ENCODE measurements at regions not wholly inside any gene's neighbourhood (a gene's known extent, or its start where the extent isn't known, plus 50 kb on each side); places are given as distances from the start of the nearest gene placed in this dataset.
"Not testable (repeated sequence)": the region's sequence is repeated elsewhere in the genome, so short reads cannot be mapped to it uniquely, and the experiment has no call there.

- no peak overlapping the region for H3K4me2 ChIP-seq (ENCODE audit: low read length)
- no peak overlapping the region for H3K9ac ChIP-seq (ENCODE audit: low read length)
- H3K27ac ChIP-seq (ENCODE audit: low read length): no peak overlapping the region
- no peak overlapping the region for H3K4me3 ChIP-seq (ENCODE audit: low read length)
- H2AFZ ChIP-seq (ENCODE audit: low read depth, low read length): no peak overlapping the region
- no peaks in the 10 kb centered on the region for H4K20me1 ChIP-seq (ENCODE audit: insufficient read depth)
- H3K36me3 ChIP-seq (ENCODE audit: insufficient read depth, low read length): no peaks in the 10 kb centered on the region
- no peaks in the 10 kb centered on the region for H3F3A ChIP-seq (ENCODE audit: insufficient read depth, low read length, poor library complexity, severe bottlenecking)
- no peaks in the 10 kb centered on the region for H3K9me3 ChIP-seq (ENCODE audit: low read length)
- H3K9me2 ChIP-seq (ENCODE audit: insufficient read depth, low read length): no peaks in the 10 kb centered on the region
- TF ChIP-seq REST (IDR thresholded peaks at IDR 0.05; ENCODE audit: borderline replicate concordance): no peak
- TF ChIP-seq SMC3 (conservative IDR thresholded peaks at IDR 0.05; ENCODE audit: poor library complexity): no peak
- no peak for TF ChIP-seq RAD21 (conservative IDR thresholded peaks at IDR 0.05)
- no peak for TF ChIP-seq MXI1 (conservative IDR thresholded peaks at IDR 0.05; ENCODE audit: poor library complexity, severe bottlenecking)
- TF ChIP-seq CTCF (IDR thresholded peaks at IDR 0.05; ENCODE audit: poor library complexity, severe bottlenecking): no peak
- no peak for TF ChIP-seq TAF1 (IDR thresholded peaks at IDR 0.05; ENCODE audit: low read depth)
- TF ChIP-seq EZH2 (IDR thresholded peaks at IDR 0.05; ENCODE audit: borderline replicate concordance, insufficient read depth, low read length, poor library complexity, severe bottlenecking): no peak
- no peak for TF ChIP-seq POLR2AphosphoS5 (IDR thresholded peaks at IDR 0.05)
- no peak for TF ChIP-seq EP300 (conservative IDR thresholded peaks at IDR 0.05; ENCODE audit: poor library complexity, severe bottlenecking)
- H3K79me2 ChIP-seq (replicated peaks; ENCODE audit: insufficient read depth, low read length): no peaks in the 10 kb centered on the region
- H3K27me3 ChIP-seq (ENCODE audit: insufficient read depth, low read depth, low read length): no peaks in the 10 kb centered on the region
Measured at GRCh38 chr5:79886925-79887655, 104.0 kb downstream of the MTX3 start.

- Histone ChIP-seq H3K9me3 (ENCODE audit: low read length) (no peaks in the 10 kb centered on the region), H3K9me2 (ENCODE audit: insufficient read depth, low read length) (no peaks in the 10 kb centered on the region), H3K36me3 (ENCODE audit: insufficient read depth, low read length) (no peaks in the 10 kb centered on the region), H3K4me3 (ENCODE audit: low read length) (no peak overlapping the region), H3K79me2 (replicated peaks; ENCODE audit: insufficient read depth, low read length) (no peaks in the 10 kb centered on the region), H4K20me1 (ENCODE audit: insufficient read depth) (no peaks in the 10 kb centered on the region), H3K9ac (ENCODE audit: low read length) (no peak overlapping the region), H3K4me2 (ENCODE audit: low read length) (no peak overlapping the region), H3K27me3 (ENCODE audit: insufficient read depth, low read depth, low read length) (no peaks in the 10 kb centered on the region), H3K27ac (ENCODE audit: low read length) (no peak overlapping the region), H2AFZ (ENCODE audit: low read depth, low read length) (no peak overlapping the region), H3F3A (ENCODE audit: insufficient read depth, low read length, poor library complexity, severe bottlenecking) (no peaks in the 10 kb centered on the region)
- TF ChIP-seq TAF1 (IDR thresholded peaks at IDR 0.05; ENCODE audit: low read depth) (no peak), CTCF (IDR thresholded peaks at IDR 0.05; ENCODE audit: poor library complexity, severe bottlenecking) (no peak), MXI1 (conservative IDR thresholded peaks at IDR 0.05; ENCODE audit: poor library complexity, severe bottlenecking) (no peak), RAD21 (conservative IDR thresholded peaks at IDR 0.05) (no peak), POLR2AphosphoS5 (IDR thresholded peaks at IDR 0.05) (no peak), EP300 (conservative IDR thresholded peaks at IDR 0.05; ENCODE audit: poor library complexity, severe bottlenecking) (no peak), SMC3 (conservative IDR thresholded peaks at IDR 0.05; ENCODE audit: poor library complexity) (no peak), REST (IDR thresholded peaks at IDR 0.05; ENCODE audit: borderline replicate concordance) (no peak), EZH2 (IDR thresholded peaks at IDR 0.05; ENCODE audit: borderline replicate concordance, insufficient read depth, low read length, poor library complexity, severe bottlenecking) (no peak)
Measured at GRCh38 chr5:79886456-79886855, 104.6 kb downstream of the MTX3 start.

- not testable (repeated sequence) for H3K9ac ChIP-seq (ENCODE audit: low read length); H3K9me3 ChIP-seq (ENCODE audit: low read length); H2AFZ ChIP-seq (ENCODE audit: low read depth, low read length); H3F3A ChIP-seq (ENCODE audit: insufficient read depth, low read length, poor library complexity, severe bottlenecking); H3K27me3 ChIP-seq (ENCODE audit: insufficient read depth, low read depth, low read length); H4K20me1 ChIP-seq (ENCODE audit: insufficient read depth); H3K9me2 ChIP-seq (ENCODE audit: insufficient read depth, low read length); H3K36me3 ChIP-seq (ENCODE audit: insufficient read depth, low read length); H3K4me3 ChIP-seq (ENCODE audit: low read length); H3K79me2 ChIP-seq (replicated peaks; ENCODE audit: insufficient read depth, low read length); H3K27ac ChIP-seq (ENCODE audit: low read length); H3K4me2 ChIP-seq (ENCODE audit: low read length)
Measured at GRCh38 chr5:79879880-79880279, 111.2 kb downstream of the MTX3 start.
